Type B pancreatic cell (in vitro differentiated cells): ENCODE measurements at regions not wholly inside any gene's neighbourhood (a gene's known extent, or its start where the extent isn't known, plus 50 kb on each side); places are given as distances from the start of the nearest gene placed in this dataset.

Experiments used
- DNase-seq: peaks from one replicate; pipeline ENCODE4 v3.0.0; 2021; ENCODE audit warnings: mixed read lengths; ENCODE audit not compliant: unreplicated experiment; ENCODE audit errors: extremely low spot score
- H3K27ac Mint-ChIP-seq: 2 replicates; pipeline ENCODE4 v1.8.0; 2021; ENCODE audit warnings: mild to moderate bottlenecking, mixed read lengths
- H3K27me3 Mint-ChIP-seq: 2 replicates; pipeline ENCODE4 v1.8.0; 2021; ENCODE audit warnings: mixed read lengths
- H3K36me3 Mint-ChIP-seq: 2 replicates; pipeline ENCODE4 v1.8.0; 2021; ENCODE audit warnings: mixed read lengths
- H3K4me1 Mint-ChIP-seq: one replicate; pipeline ENCODE4 v1.8.0; 2021; ENCODE audit warnings: mixed read lengths; ENCODE audit not compliant: unreplicated experiment
- H3K4me3 Mint-ChIP-seq: 2 replicates; pipeline ENCODE4 v1.8.0; 2021; ENCODE audit warnings: mild to moderate bottlenecking, mixed read lengths
- H3K9me3 Mint-ChIP-seq: 2 replicates; pipeline ENCODE4 v1.8.0; 2021; ENCODE audit warnings: mixed read lengths
- CTCF ChIP-seq: fragments of 200-600 bp; sonication (generic); conservative IDR thresholded peaks from 2 replicates; pipeline ENCODE4 v1.5.0; 2021; ENCODE audit warnings: antibody characterized with exemption, mild to moderate bottlenecking

GRCh38 chr4:101730291-101731117, 60.0 kb upstream of the BANK1 start:
- peak; percentile 78 for TF ChIP-seq CTCF
- Mint-ChIP-seq H3K36me3 (no peaks in the 10 kb centered on the region), H3K27ac (no peak overlapping the region), H3K9me3 (peaks cover 4% of the 10 kb centered on the region), H3K4me3 (no peak overlapping the region), H3K4me1 (no peaks in the 10 kb centered on the region), H3K27me3 (no peaks in the 10 kb centered on the region)
- no peak for DNase-seq

- DNase-seq, result no peak
- Mint-ChIP-seq H3K36me3 (no peaks in the 10 kb centered on the region), H3K27me3 (no peaks in the 10 kb centered on the region), H3K4me1 (no peaks in the 10 kb centered on the region), H3K9me3 (peaks cover 4% of the 10 kb centered on the region), H3K4me3 (no peak overlapping the region), H3K27ac (no peak overlapping the region)
- no peak for TF ChIP-seq CTCF
Measured at GRCh38 chr4:101727238-101727637, 63.3 kb upstream of the BANK1 start.

- Mint-ChIP-seq H3K4me1 (no peaks in the 10 kb centered on the region), H3K9me3 (peaks cover 4% of the 10 kb centered on the region), H3K27me3 (no peaks in the 10 kb centered on the region), H3K4me3 (no peak overlapping the region), H3K36me3 (no peaks in the 10 kb centered on the region), H3K27ac (no peak overlapping the region)
- no peak for TF ChIP-seq CTCF
- DNase-seq, result no peak
Measured at GRCh38 chr4:101724093-101724492, 66.4 kb upstream of the BANK1 start.

GRCh38 chr4:101718810-101719209, 71.7 kb upstream of the BANK1 start:
- H3K4me1 Mint-ChIP-seq, result no peaks in the 10 kb centered on the region
- no peak overlapping the region for H3K27ac Mint-ChIP-seq
- H3K4me3 Mint-ChIP-seq, result no peak overlapping the region
- H3K36me3 Mint-ChIP-seq, result no peaks in the 10 kb centered on the region
- no peak for DNase-seq
- no peak for TF ChIP-seq CTCF
- no peaks in the 10 kb centered on the region for H3K9me3 Mint-ChIP-seq
- H3K27me3 Mint-ChIP-seq, result no peaks in the 10 kb centered on the region

- no peaks in the 10 kb centered on the region for H3K9me3 Mint-ChIP-seq
- H3K27ac Mint-ChIP-seq, result no peak overlapping the region
- no peaks in the 10 kb centered on the region for H3K27me3 Mint-ChIP-seq
- H3K4me3 Mint-ChIP-seq, result no peak overlapping the region
- DNase-seq, result no peak
- no peak for TF ChIP-seq CTCF
- no peaks in the 10 kb centered on the region for H3K36me3 Mint-ChIP-seq
- H3K4me1 Mint-ChIP-seq, result no peaks in the 10 kb centered on the region
Measured at GRCh38 chr4:101711590-101712260, 78.8 kb upstream of the BANK1 start.
